Neural progenitor cell (in vitro differentiated cells): ENCODE measurements at regions not wholly inside any gene's neighbourhood (a gene's known extent, or its start where the extent isn't known, plus 50 kb on each side); places are given as distances from the start of the nearest gene placed in this dataset.
A peak's percentile ranks its signal among the peaks of the same experiment; 100 is the strongest.

Experiments
- DNase-seq: peaks from one replicate; pipeline ENCODE4 v3.0.0-alpha.2; 2016; ENCODE audit warnings: low spot score
- H2AFZ ChIP-seq: fragments of 200-600 bp; sonication (generic); replicated peaks from 2 replicates; pipeline ENCODE4 v1.6.1; 2016; ENCODE audit warnings: antibody characterized with exemption
- H3F3A ChIP-seq: fragments of 200-600 bp; sonication (generic); 2 replicates; pipeline ENCODE4 v1.6.1; 2016; ENCODE audit warnings: antibody characterized with exemption, low read depth
- H3K27ac ChIP-seq: fragments of 200-600 bp; sonication (generic); 2 replicates; pipeline ENCODE4 v1.5.1; 2016; ENCODE audit warnings: mild to moderate bottlenecking
- H3K27me3 ChIP-seq: fragments of 200-600 bp; sonication (generic); 2 replicates; pipeline ENCODE4 v1.6.1; 2016; ENCODE audit warnings: mild to moderate bottlenecking, moderate library complexity
- H3K36me3 ChIP-seq: fragments of 200-600 bp; sonication (generic); 2 replicates; pipeline ENCODE4 v1.5.1; 2016
- H3K4me1 ChIP-seq: fragments of 200-600 bp; sonication (generic); 2 replicates; pipeline ENCODE4 v1.6.1; 2016; ENCODE audit warnings: mixed run types
- H3K4me2 ChIP-seq: fragments of 200-600 bp; sonication (generic); 2 replicates; pipeline ENCODE4 v1.6.1; 2016
- H3K4me3 ChIP-seq: fragments of 200-600 bp; sonication (generic); 2 replicates; pipeline ENCODE4 v1.5.1; 2016
- H3K79me2 ChIP-seq: fragments of 200-600 bp; sonication (generic); 2 replicates; pipeline ENCODE4 v1.6.1; 2016; ENCODE audit warnings: low read depth
- H3K9ac ChIP-seq: fragments of 200-600 bp; sonication (generic); 2 replicates; pipeline ENCODE4 v1.6.1; 2016
- H3K9me3 ChIP-seq: fragments of 200-600 bp; sonication (generic); 2 replicates; pipeline ENCODE4 v1.5.1; 2016; ENCODE audit warnings: low read depth
- H4K20me1 ChIP-seq: fragments of 200-600 bp; sonication (generic); 2 replicates; pipeline ENCODE4 v1.6.1; 2016; ENCODE audit warnings: low read depth
- H3K27ac Mint-ChIP-seq: 3 replicates; pipeline ENCODE4 v1.8.0; 2021; ENCODE audit warnings: mixed read lengths
- H3K27me3 Mint-ChIP-seq: 2 replicates; pipeline ENCODE4 v1.8.0; 2022; ENCODE audit warnings: low read depth, mild to moderate bottlenecking, inconsistent platforms, moderate library complexity, mixed read lengths; ENCODE audit not compliant: insufficient read depth
- H3K36me3 Mint-ChIP-seq: 3 replicates; pipeline ENCODE4 v1.8.0; 2021; ENCODE audit warnings: mixed read lengths
- H3K4me1 Mint-ChIP-seq: 3 replicates; pipeline ENCODE4 v1.8.0; 2021; ENCODE audit warnings: mixed read lengths
- H3K4me3 Mint-ChIP-seq: 3 replicates; pipeline ENCODE4 v1.8.0; 2021; ENCODE audit warnings: mild to moderate bottlenecking, moderate library complexity, mixed read lengths
- H3K9me3 Mint-ChIP-seq: 3 replicates; pipeline ENCODE4 v1.8.0; 2020; ENCODE audit warnings: mixed read lengths
- CTCF ChIP-seq: fragments of 200-600 bp; sonication (generic); IDR thresholded peaks from 2 replicates; pipeline ENCODE4 v1.5.1; 2017; ENCODE audit warnings: antibody characterized with exemption, mild to moderate bottlenecking
- EZH2 ChIP-seq: fragments of 200-600 bp; sonication (generic); IDR thresholded peaks from 2 replicates; pipeline ENCODE4 v1.6.1; 2017; ENCODE audit warnings: antibody characterized with exemption, mild to moderate bottlenecking, moderate library complexity
- EZH2phosphoT487 ChIP-seq: fragments of 200-600 bp; sonication (generic); IDR thresholded peaks from 2 replicates; pipeline ENCODE4 v1.6.1; 2017; ENCODE audit warnings: antibody characterized with exemption

DNA sequence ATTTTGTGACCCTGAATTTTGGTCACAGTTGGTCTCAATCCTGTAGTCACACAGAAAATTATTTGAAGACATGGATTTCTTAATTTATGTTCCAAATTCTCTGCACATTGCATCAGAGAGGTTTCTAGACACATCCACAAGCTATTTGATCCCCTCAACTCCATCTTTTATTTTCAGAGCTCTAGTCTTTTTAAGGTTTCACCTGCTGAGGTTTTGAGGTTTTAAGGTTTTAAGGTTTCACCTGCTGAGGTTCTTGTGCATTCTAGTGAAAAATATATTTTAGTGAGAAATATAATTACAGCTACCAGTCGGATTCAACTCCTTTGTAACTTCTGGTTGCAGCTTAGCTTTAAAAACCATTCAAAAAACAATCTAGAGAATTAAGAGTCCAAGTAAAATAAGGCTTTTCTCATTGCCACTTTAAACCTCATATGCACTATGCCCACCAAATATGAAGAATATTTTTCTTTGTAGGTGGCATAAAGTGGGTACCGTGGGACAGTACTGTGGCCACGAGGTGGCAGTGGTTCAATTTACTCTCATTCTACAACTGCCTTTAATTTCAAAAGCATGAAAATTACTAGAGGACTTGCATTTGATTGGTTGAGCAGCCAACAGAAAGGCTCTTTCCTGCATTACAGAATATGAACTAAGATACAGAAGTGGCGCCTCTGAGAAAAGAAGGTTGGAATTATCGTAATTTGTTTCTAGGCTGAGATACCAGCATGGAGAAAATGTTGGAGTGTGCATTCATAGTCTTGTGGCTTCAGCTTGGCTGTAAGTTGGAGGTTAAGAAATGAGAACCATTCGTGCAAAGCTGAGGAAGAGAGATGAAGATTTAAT lies 366.5 kb upstream of the OR4E1 start:
- no peaks in the 10 kb centered on the region for H3K36me3 ChIP-seq
- no peak for TF ChIP-seq EZH2
- peak; percentile 68 for TF ChIP-seq CTCF
- no peaks in the 10 kb centered on the region for H3K36me3 Mint-ChIP-seq
- no peak overlapping the region for H3K27ac Mint-ChIP-seq
- DNase-seq: no peak
- H3K9me3 Mint-ChIP-seq: no peaks in the 10 kb centered on the region
- no peak overlapping the region for H3K9ac ChIP-seq
- H3K9me3 ChIP-seq: no peaks in the 10 kb centered on the region
- H3K79me2 ChIP-seq: no peaks in the 10 kb centered on the region
- H3K27me3 Mint-ChIP-seq: no peaks in the 10 kb centered on the region
- no peak overlapping the region for H3K4me3 ChIP-seq
- no peak overlapping the region for H3K27ac ChIP-seq
- H3K4me1 Mint-ChIP-seq: no peaks in the 10 kb centered on the region
- H3K4me3 Mint-ChIP-seq: no peak overlapping the region
- H3K4me2 ChIP-seq: peak overlapping the region; percentile 5
- no peaks in the 10 kb centered on the region for H3F3A ChIP-seq
- peak overlapping the region; percentile 51 for H2AFZ ChIP-seq
- peaks cover 8% of the 10 kb centered on the region for H3K4me1 ChIP-seq
- H4K20me1 ChIP-seq: no peaks in the 10 kb centered on the region
- peaks cover 12% of the 10 kb centered on the region for H3K27me3 ChIP-seq

DNA sequence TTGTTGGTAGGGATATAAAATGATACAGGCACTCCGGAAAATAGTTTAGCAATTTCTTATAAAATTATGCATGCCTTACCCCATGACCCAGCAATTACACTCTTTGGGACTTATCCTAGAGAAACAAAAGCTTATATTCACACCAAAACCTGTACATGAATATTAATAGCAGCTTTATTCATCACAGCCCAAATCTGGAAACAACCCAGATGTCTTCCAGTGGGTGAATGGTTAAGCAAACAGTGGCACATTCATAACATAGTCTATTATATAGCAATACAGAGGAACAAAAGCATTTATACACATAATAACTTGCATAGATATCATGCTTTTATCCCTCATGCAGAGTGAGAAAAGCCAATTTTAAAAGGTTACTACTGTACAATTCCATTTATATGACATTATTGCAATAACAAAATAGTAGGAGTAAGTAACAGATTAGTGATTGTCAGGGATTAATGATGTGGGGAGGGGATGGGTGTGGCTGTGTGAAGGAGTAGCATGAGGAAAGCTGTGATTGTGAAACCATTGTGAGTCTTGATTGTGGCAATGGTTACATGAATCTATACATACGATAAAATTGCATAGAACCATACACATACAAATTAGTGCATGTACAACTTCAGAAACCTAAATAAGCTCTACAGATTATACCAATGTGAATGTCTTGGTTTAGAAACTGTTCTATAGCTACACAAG lies 363.1 kb upstream of the OR4E1 start:
- no peak overlapping the region for H3K9ac ChIP-seq
- no peaks in the 10 kb centered on the region for H3K36me3 ChIP-seq
- Mint-ChIP-seq H3K36me3 (no peaks in the 10 kb centered on the region), H3K27me3 (no peaks in the 10 kb centered on the region), H3K4me3 (no peak overlapping the region), H3K27ac (no peak overlapping the region), H3K4me1 (no peaks in the 10 kb centered on the region), H3K9me3 (no peaks in the 10 kb centered on the region)
- no peaks in the 10 kb centered on the region for H3K9me3 ChIP-seq
- TF ChIP-seq EZH2: no peak
- no peak for TF ChIP-seq CTCF
- TF ChIP-seq EZH2phosphoT487: no peak
- no peak overlapping the region for H2AFZ ChIP-seq
- H3K79me2 ChIP-seq: no peaks in the 10 kb centered on the region
- H3K4me2 ChIP-seq: no peak overlapping the region
- no peak for DNase-seq
- peaks cover 5% of the 10 kb centered on the region for H3K27me3 ChIP-seq
- no peak overlapping the region for H3K27ac ChIP-seq
- peaks cover 8% of the 10 kb centered on the region for H3K4me1 ChIP-seq
- H4K20me1 ChIP-seq: no peaks in the 10 kb centered on the region
- H3K4me3 ChIP-seq: no peak overlapping the region
- no peaks in the 10 kb centered on the region for H3F3A ChIP-seq

DNA sequence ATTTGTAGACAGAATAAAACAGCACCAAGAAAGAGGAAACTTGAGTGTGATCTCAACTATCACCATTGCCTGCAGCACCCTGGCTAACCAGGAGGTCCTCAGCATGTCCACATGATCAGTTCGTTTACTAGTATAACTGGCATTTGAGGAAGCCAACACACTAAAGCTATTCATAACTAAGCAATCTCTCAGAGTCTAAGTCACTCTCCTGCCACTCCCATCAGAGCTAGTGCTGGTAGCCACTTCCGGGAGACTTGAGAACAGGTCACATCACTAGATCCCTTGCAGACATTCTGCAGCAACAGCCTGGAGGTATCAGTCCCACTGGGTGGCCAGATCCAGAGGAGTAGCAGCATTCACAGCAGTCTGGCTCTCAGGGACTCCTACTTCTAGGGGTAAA lies 352.9 kb upstream of the OR4E1 start:
- H3K4me3 Mint-ChIP-seq: no peak overlapping the region
- DNase-seq: no peak
- no peaks in the 10 kb centered on the region for H3K36me3 Mint-ChIP-seq
- no peaks in the 10 kb centered on the region for H3K79me2 ChIP-seq
- no peaks in the 10 kb centered on the region for H3K27me3 ChIP-seq
- H3K9me3 Mint-ChIP-seq: no peaks in the 10 kb centered on the region
- no peaks in the 10 kb centered on the region for H4K20me1 ChIP-seq
- H3K27me3 Mint-ChIP-seq: no peaks in the 10 kb centered on the region
- H3K4me3 ChIP-seq: no peak overlapping the region
- TF ChIP-seq EZH2 (no peak), EZH2phosphoT487 (no peak), CTCF (no peak)
- H3K4me2 ChIP-seq: no peak overlapping the region
- H3K27ac Mint-ChIP-seq: peak overlapping the region; percentile 57
- H3F3A ChIP-seq: no peaks in the 10 kb centered on the region
- H3K4me1 ChIP-seq: peaks cover 15% of the 10 kb centered on the region
- H2AFZ ChIP-seq: no peak overlapping the region
- H3K9ac ChIP-seq: no peak overlapping the region
- no peaks in the 10 kb centered on the region for H3K9me3 ChIP-seq
- no peaks in the 10 kb centered on the region for H3K36me3 ChIP-seq
- no peak overlapping the region for H3K27ac ChIP-seq
- peaks cover 21% of the 10 kb centered on the region for H3K4me1 Mint-ChIP-seq
